HG02759 (cell line): ENCODE measurements at regions not wholly inside any gene's neighbourhood (a gene's known extent, or its start where the extent isn't known, plus 50 kb on each side); places are given as distances from the start of the nearest gene placed in this dataset.

ENCODE experiments used
- ATAC-seq: cut with Tn5 transposase; IDR thresholded peaks from one replicate; pipeline ENCODE4 v1.9.1; 2021; ENCODE audit warnings: mild to moderate bottlenecking, moderate library complexity; ENCODE audit not compliant: unreplicated experiment

DNA sequence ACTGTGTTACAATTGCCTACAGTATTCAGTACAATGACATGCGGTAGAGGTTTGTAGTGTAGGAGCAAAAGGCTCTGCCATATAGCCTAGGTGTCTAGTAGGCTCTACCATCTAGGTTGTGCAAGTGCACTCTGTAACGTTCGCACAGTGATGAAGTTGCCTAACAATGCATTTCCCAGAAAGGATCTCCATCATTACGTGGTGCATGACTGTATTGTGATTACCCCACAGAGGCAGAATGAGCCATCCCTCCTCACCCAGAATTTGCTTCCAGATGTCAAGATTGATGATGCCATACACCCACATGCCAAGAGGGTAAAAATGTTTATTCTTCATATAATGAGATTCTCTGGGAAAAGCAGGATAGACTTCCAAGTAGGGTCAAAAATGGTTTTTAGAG is 199.3 kb upstream of the CTTNBP2NL start:
- ATAC-seq = no peak

DNA sequence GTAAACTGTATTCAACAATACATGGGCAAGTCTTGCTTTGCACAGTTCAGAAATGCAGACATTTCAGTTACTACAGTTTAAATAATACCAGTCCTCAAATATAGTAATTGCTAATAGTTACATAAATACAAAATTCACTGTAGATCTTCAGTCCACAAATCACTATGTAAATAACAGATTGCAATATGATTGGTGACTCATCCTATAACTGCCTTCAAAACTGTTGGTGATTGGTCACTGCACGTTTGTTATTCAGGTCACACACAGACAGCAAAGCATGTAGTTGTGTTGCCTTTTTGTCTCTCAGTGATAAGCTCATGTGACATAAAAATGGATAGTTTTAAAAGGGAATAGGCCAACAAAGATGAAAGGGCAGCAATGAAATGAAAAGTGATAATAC is 186.5 kb upstream of the CTTNBP2NL start:
- no peak for ATAC-seq

- ATAC-seq = no peak
These were observed 176.7 kb upstream of the CTTNBP2NL start for GRCh38 chr1:112219267-112219666.

DNA sequence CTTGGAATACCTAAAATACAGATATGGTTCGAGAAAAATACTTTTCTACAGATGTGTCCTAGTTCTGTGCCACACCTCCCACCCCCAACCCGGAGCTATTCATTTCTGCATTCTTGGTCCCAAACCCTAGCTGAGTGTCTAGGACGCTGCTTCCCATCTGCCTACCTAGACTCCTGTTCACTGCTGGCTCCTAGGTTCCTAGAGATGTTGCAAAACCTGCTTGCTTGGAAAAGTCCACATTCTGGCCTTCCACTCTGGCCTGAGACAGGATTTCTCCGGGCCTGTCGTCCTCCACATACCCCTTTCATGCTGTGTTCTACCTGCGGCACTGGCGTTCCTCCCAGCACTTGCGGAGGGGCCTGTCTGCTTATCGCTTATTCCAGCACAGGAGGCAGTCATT is 165.8 kb upstream of the CTTNBP2NL start:
- no peak for ATAC-seq

DNA sequence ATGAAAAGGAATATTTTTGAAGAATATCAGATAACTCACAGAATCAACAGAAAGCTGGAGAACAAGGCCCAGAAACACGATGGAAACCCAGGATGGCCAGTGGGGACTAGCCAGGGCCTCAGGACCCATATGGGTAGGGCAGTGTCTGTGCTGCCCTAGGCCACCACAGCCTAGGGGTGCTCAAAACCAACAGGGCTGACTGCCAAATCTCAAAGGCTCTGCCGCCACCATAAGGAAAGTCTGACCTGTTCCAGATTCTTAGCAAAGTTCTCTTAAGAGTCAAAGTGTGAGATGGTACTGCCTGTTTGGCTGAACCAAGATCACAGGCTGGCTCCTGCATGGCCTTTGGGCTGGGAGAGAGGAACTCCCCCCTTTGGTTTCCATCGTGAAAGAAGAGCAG is 164.7 kb upstream of the CTTNBP2NL start:
- no peak for ATAC-seq

DNA sequence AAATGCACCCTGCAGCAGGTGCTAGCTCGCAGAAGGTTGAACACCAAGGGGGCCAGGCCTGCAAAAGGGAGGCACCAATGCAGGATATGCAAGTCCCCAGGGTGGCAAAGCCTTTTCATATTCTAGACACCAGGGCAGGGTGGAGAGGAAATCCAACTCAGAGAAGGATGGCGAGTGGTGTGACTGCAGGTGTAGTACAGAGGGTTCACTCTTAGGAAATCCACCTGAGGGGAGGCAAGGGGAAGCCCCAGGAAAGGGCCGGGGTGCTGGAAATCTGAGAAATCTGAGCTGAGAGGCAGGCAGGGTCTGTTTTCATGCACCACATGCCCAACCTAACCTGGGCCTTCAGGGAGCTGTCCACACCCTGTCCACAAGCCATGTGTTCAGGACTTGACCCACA is 163.2 kb upstream of the CTTNBP2NL start:
- ATAC-seq = no peak

- ATAC-seq = no peak
These were observed 161.3 kb upstream of the CTTNBP2NL start for GRCh38 chr1:112234710-112235109.

DNA sequence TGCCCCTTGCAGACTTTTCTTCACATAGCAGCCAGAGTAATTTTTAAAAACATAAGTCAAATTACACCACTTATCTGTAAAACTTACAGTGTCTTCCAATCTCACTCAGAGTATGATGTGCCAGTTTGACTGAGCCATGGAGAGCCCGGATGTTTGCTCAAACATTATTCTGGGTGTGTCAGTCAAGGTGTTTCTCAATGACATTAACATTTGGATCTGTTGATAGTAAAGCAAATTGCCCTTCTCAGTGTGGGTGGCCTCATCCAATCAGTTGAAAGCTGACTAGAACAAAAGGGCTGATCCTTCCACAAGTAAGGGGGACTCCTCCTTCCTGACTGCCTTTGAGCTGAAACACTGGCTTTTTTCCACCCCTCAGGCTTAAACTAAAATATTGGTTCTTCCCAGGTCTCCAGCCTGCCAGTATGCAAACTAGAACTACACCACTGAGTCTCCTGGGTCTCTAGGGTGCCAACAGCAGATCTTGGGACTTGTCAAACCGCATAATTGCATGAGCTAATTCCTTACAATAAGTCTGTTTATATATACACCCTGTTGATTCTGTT is 157.9 kb upstream of the CTTNBP2NL start:
- ATAC-seq = no peak

GRCh38 chr1:112239683-112240330 is 156.2 kb upstream of the CTTNBP2NL start:
- ATAC-seq = no peak

DNA sequence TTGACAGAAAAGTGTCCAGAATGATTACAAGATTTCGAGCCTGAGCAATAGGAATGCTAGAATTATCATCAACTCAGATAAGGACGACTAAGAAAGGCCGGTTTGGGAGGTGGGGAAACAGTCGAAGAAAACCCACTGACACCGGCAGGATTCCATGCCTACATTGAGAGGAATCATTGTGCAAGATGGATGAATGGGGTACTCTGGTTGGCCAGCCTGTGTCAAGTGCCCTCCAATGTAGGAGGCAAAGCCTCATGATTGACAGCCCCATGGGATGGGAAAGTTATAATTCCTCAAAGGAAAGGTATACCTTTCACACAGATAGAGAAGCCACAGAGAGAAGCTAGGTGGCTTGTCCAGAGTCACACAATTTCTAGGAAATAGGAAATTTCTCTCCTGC is 153.5 kb upstream of the CTTNBP2NL start:
- no peak for ATAC-seq

DNA sequence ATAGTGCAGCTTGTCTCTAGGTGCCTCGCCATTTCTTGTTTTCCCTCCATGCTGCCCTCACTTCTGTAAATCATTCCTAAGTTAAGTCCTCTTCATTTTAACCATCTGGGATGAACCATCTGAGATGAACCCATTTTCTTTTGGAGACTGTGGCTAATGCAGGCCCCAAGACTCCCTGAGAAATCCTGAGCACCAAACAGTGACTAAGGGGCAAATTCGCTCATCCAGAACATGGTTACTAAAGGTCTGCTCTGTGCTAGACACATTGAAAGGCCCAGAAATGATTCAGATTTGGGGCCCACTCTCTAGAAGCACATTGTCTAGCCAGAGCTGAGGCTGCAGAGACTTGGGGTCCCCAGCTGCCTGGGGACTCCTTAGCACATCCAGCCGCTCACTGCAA is 151.9 kb upstream of the CTTNBP2NL start:
- ATAC-seq = no peak

GRCh38 chr1:112245114-112245513 is 150.9 kb upstream of the CTTNBP2NL start:
- no peak for ATAC-seq

GRCh38 chr1:112247036-112247597 is 148.9 kb upstream of the CTTNBP2NL start:
- ATAC-seq = no peak

DNA sequence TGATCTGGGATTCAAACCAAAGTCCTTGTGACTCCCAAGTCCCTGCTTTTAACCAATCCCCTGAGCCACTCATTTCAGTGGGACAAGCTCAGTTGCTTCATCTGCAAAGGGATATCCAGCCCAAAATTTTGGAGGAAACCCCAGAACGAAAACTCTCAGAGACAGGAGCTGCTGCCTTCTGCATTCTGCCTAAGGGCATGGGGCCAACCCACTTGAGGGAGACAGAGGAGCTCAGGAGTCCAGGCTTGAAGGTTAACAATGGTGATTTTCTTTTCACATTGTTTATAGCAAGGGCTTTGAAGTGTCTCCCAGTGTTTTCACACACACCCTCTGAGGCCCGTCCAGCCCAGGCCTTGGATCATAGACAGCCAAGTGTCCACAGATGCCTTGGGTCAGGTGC is 148.1 kb upstream of the CTTNBP2NL start:
- no peak for ATAC-seq

DNA sequence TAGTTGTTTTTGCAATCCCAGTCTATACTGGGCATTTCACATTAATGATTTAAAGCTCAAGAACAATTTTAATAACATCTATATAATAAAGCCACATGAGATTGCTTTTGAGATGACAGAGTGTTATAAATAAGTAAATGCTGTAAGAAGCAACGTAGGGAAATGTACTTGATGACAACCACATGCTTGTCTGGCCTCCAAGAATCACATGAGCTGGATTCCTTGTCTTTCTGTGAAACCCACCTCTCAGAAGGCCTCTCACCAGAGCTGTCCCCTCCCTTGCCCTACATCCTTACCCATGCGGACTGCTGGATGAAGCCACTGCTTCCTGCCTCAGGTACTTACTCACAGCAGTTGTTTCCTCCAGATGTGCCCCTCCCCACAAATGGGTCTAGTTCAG is 145.1 kb upstream of the CTTNBP2NL start:
- no peak for ATAC-seq

DNA sequence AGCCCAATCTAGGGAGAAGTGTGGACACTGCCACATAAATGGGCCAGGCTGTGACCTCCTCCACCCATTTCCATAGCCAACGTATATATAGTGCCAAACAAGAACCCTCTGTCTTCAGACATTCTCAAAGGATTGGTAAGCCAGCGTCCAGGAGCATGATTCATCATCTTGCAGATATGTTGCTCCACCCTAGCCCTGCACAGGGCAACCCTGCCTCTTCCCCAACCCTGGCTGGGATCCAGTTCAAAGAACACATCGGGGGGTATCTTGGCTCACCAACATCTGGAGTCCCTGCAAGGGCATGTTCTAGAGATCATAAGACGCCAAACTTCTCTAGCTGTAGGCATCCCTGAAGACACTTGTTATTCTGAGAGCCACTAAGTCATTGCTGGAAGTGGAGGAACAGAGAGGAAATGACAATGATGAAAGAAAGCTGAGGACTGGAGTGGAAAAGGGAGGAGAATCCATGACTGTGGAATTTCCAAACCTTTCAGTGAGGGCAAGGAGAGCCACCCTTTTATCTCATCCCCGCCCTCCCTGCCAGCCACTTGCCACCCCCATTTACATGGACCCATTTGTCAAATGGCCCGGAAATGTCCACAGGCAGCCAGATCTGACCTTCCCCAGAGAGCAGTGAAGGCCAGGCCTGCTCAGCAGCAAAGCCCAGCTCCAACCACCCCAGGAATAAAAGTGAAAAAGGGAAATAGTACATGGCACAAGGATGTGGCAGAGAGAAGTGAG is 144.1 kb upstream of the CTTNBP2NL start:
- no peak for ATAC-seq

DNA sequence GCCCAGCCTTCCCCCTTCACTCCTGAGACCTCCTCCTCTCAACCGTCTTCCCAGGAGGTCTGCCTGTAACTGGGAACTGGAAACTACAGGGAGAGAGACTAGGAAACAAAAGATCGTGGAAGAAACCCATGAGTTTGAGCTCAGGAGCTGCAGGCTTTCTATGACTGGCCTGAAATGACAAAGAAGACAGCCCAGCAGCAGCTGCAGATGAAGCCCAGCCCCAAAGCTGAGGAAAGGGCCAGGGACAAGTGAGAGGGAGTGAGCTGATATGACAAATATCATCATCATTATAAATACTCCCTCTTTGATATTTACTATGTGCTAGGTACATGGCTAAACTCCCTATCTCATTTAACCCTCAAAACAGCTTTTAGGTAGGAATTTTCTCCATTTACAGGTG is 142.6 kb upstream of the CTTNBP2NL start:
- ATAC-seq = no peak

DNA sequence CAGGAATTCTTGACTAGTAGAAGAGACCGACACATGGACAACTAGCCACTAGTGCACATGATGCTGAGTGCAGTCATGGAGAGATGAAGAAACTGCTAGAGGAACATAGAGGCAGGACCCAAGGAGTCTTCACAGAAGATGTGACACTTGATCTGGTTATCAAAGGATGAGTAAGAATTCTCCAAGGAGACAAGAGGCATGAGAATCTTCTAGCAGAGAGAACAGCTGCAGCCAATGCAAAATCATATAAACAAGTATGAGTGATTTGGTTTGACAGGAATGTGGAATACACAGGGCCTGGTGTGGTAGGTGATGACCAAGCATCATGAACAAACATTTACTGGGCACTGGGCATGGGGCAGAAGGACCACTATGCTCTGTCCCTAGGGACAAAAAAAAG is 140.9 kb upstream of the CTTNBP2NL start:
- no peak for ATAC-seq

GRCh38 chr1:112256411-112256810 is 139.6 kb upstream of the CTTNBP2NL start:
- no peak for ATAC-seq

GRCh38 chr1:112257043-112257835 is 138.8 kb upstream of the CTTNBP2NL start:
- no peak for ATAC-seq

DNA sequence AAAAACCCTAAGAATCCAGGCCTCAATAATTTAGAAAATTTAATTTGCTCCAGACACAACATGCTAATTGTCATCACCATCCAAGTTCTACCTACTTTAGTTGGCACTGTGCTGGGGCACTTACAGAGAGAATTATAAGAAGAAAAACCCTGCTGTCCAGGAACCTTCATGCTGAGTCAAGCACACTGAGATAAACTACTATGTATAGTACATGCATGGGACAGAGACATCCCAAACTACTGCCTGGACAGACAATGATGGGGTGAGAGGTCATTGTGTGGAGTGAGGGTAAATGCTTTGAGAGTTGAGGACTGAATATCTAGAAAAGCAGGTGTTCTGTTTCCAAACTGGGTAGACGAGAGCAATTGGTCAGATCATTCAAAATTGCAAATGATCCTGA is 135.3 kb upstream of the CTTNBP2NL start:
- no peak for ATAC-seq
